Activated naive CD8-positive, alpha-beta T cell treated with anti-CD3 and anti-CD28 coated beads for 36 hours (primary cell): ENCODE measurements at regions not wholly inside any gene's neighbourhood (a gene's known extent, or its start where the extent isn't known, plus 50 kb on each side); places are given as distances from the start of the nearest gene placed in this dataset.
"Not testable (repeated sequence)": the region's sequence is repeated elsewhere in the genome, so short reads cannot be mapped to it uniquely, and the experiment has no call there.

Experiments used
- DNase-seq: peaks from one replicate; pipeline ENCODE4 v3.0.0; 2021
- H3K27ac Mint-ChIP-seq: one replicate; pipeline ENCODE4 v1.8.0; 2022; ENCODE audit warnings: mild to moderate bottlenecking, moderate library complexity, mixed read lengths
- H3K27me3 Mint-ChIP-seq: one replicate; pipeline ENCODE4 v1.8.0; 2022; ENCODE audit warnings: mild to moderate bottlenecking, mixed read lengths
- H3K36me3 Mint-ChIP-seq: one replicate; pipeline ENCODE4 v1.8.0; 2021; ENCODE audit warnings: mild to moderate bottlenecking, mixed read lengths
- H3K4me1 Mint-ChIP-seq: one replicate; pipeline ENCODE4 v1.8.0; 2021; ENCODE audit warnings: mixed read lengths
- H3K4me3 Mint-ChIP-seq: one replicate; pipeline ENCODE4 v1.8.0; 2022; ENCODE audit warnings: mild to moderate bottlenecking, moderate library complexity, mixed read lengths
- H3K9me3 Mint-ChIP-seq: one replicate; pipeline ENCODE4 v1.8.0; 2022; ENCODE audit warnings: mixed read lengths

GRCh38 chr3:163576314-163576713, 1502.0 kb downstream of the SI start:
- H3K27ac Mint-ChIP-seq: no peak overlapping the region
- no peak overlapping the region for H3K4me3 Mint-ChIP-seq
- H3K4me1 Mint-ChIP-seq: no peaks in the 10 kb centered on the region
- H3K27me3 Mint-ChIP-seq: no peaks in the 10 kb centered on the region
- DNase-seq: no peak
- H3K9me3 Mint-ChIP-seq: peaks cover 13% of the 10 kb centered on the region
- no peaks in the 10 kb centered on the region for H3K36me3 Mint-ChIP-seq

GRCh38 chr3:163573324-163573723, 1505.0 kb downstream of the SI start:
- peaks cover 9% of the 10 kb centered on the region for H3K9me3 Mint-ChIP-seq
- H3K27me3 Mint-ChIP-seq: no peaks in the 10 kb centered on the region
- no peaks in the 10 kb centered on the region for H3K36me3 Mint-ChIP-seq
- no peak for DNase-seq
- no peak overlapping the region for H3K4me3 Mint-ChIP-seq
- no peak overlapping the region for H3K27ac Mint-ChIP-seq
- no peaks in the 10 kb centered on the region for H3K4me1 Mint-ChIP-seq

- no peak for DNase-seq
- Mint-ChIP-seq H3K27me3 (no peaks in the 10 kb centered on the region), H3K4me3 (no peak overlapping the region), H3K9me3 (peaks cover 9% of the 10 kb centered on the region), H3K4me1 (no peaks in the 10 kb centered on the region), H3K27ac (no peak overlapping the region), H3K36me3 (no peaks in the 10 kb centered on the region)
These were observed 1505.4 kb downstream of the SI start for GRCh38 chr3:163572856-163573255.

GRCh38 chr3:163563485-163563884, 1514.8 kb downstream of the SI start:
- Mint-ChIP-seq H3K4me3 (no peak overlapping the region), H3K27ac (no peak overlapping the region), H3K9me3 (peaks cover 2% of the 10 kb centered on the region), H3K4me1 (no peaks in the 10 kb centered on the region), H3K36me3 (no peaks in the 10 kb centered on the region), H3K27me3 (no peaks in the 10 kb centered on the region)
- no peak for DNase-seq

GRCh38 chr3:163562625-163563024, 1515.7 kb downstream of the SI start:
- Mint-ChIP-seq H3K4me1 (no peaks in the 10 kb centered on the region), H3K36me3 (no peaks in the 10 kb centered on the region), H3K4me3 (no peak overlapping the region), H3K9me3 (peaks cover 2% of the 10 kb centered on the region), H3K27me3 (no peaks in the 10 kb centered on the region), H3K27ac (no peak overlapping the region)
- DNase-seq: no peak

GRCh38 chr3:163561151-163561550, 1517.1 kb downstream of the SI start:
- Mint-ChIP-seq H3K9me3 (peaks cover 2% of the 10 kb centered on the region), H3K4me1 (no peaks in the 10 kb centered on the region)

GRCh38 chr3:163560459-163560858, 1517.8 kb downstream of the SI start:
- no peak overlapping the region for H3K4me3 Mint-ChIP-seq
- H3K9me3 Mint-ChIP-seq: peaks cover 2% of the 10 kb centered on the region
- H3K27me3 Mint-ChIP-seq: no peaks in the 10 kb centered on the region
- H3K27ac Mint-ChIP-seq: no peak overlapping the region
- no peaks in the 10 kb centered on the region for H3K36me3 Mint-ChIP-seq
- DNase-seq: no peak
- H3K4me1 Mint-ChIP-seq: no peaks in the 10 kb centered on the region

More at GRCh38 chr3:163561151-163561550, 1517.1 kb downstream of the SI start:
- Mint-ChIP-seq H3K27ac (no peak overlapping the region), H3K36me3 (no peaks in the 10 kb centered on the region), H3K4me3 (no peak overlapping the region), H3K27me3 (no peaks in the 10 kb centered on the region)
- no peak for DNase-seq

GRCh38 chr3:163556813-163557523, 1521.3 kb downstream of the SI start:
- no peaks in the 10 kb centered on the region for H3K27me3 Mint-ChIP-seq
- H3K27ac Mint-ChIP-seq: no peak overlapping the region
- H3K4me1 Mint-ChIP-seq: no peaks in the 10 kb centered on the region
- H3K4me3 Mint-ChIP-seq: no peak overlapping the region
- no peaks in the 10 kb centered on the region for H3K36me3 Mint-ChIP-seq
- DNase-seq: no peak
- no peaks in the 10 kb centered on the region for H3K9me3 Mint-ChIP-seq

- H3K27me3 Mint-ChIP-seq: no peaks in the 10 kb centered on the region
- H3K4me1 Mint-ChIP-seq: no peaks in the 10 kb centered on the region
- no peak overlapping the region for H3K4me3 Mint-ChIP-seq
- DNase-seq: no peak
- H3K36me3 Mint-ChIP-seq: no peaks in the 10 kb centered on the region
- no peaks in the 10 kb centered on the region for H3K9me3 Mint-ChIP-seq
- no peak overlapping the region for H3K27ac Mint-ChIP-seq
These were observed 1522.4 kb downstream of the SI start for GRCh38 chr3:163555918-163556317.

- no peak for DNase-seq
- H3K4me3 Mint-ChIP-seq: no peak overlapping the region
- H3K27me3 Mint-ChIP-seq: no peaks in the 10 kb centered on the region
- peaks cover 1% of the 10 kb centered on the region for H3K9me3 Mint-ChIP-seq
- H3K36me3 Mint-ChIP-seq: no peaks in the 10 kb centered on the region
- no peak overlapping the region for H3K27ac Mint-ChIP-seq
- no peaks in the 10 kb centered on the region for H3K4me1 Mint-ChIP-seq
These were observed 1525.7 kb downstream of the SI start for GRCh38 chr3:163552659-163552966.

GRCh38 chr3:163551915-163552658, 1526.2 kb downstream of the SI start:
- not testable (repeated sequence) for H3K27me3 Mint-ChIP-seq, H3K4me1 Mint-ChIP-seq, H3K36me3 Mint-ChIP-seq, H3K27ac Mint-ChIP-seq, H3K9me3 Mint-ChIP-seq, H3K4me3 Mint-ChIP-seq, DNase-seq

GRCh38 chr3:163548015-163548414, 1530.3 kb downstream of the SI start:
- Mint-ChIP-seq H3K4me3 (no peak overlapping the region), H3K36me3 (no peaks in the 10 kb centered on the region), H3K4me1 (no peaks in the 10 kb centered on the region), H3K27me3 (no peaks in the 10 kb centered on the region), H3K27ac (no peak overlapping the region), H3K9me3 (peaks cover 1% of the 10 kb centered on the region)
- DNase-seq: no peak

- peaks cover 1% of the 10 kb centered on the region for H3K9me3 Mint-ChIP-seq
- H3K27ac Mint-ChIP-seq: no peak overlapping the region
- no peaks in the 10 kb centered on the region for H3K36me3 Mint-ChIP-seq
- H3K4me3 Mint-ChIP-seq: no peak overlapping the region
- H3K27me3 Mint-ChIP-seq: no peaks in the 10 kb centered on the region
- H3K4me1 Mint-ChIP-seq: no peaks in the 10 kb centered on the region
- DNase-seq: no peak
These were observed 1531.1 kb downstream of the SI start for GRCh38 chr3:163547014-163547685.

- H3K36me3 Mint-ChIP-seq: no peaks in the 10 kb centered on the region
- DNase-seq: no peak
- H3K4me1 Mint-ChIP-seq: no peaks in the 10 kb centered on the region
- H3K27ac Mint-ChIP-seq: no peak overlapping the region
- H3K4me3 Mint-ChIP-seq: no peak overlapping the region
- no peaks in the 10 kb centered on the region for H3K27me3 Mint-ChIP-seq
- H3K9me3 Mint-ChIP-seq: no peaks in the 10 kb centered on the region
These were observed 1534.6 kb downstream of the SI start for GRCh38 chr3:163543662-163544061.

- Mint-ChIP-seq H3K27me3 (no peaks in the 10 kb centered on the region), H3K4me1 (no peaks in the 10 kb centered on the region), H3K9me3 (no peaks in the 10 kb centered on the region), H3K4me3 (no peak overlapping the region), H3K27ac (no peak overlapping the region), H3K36me3 (no peaks in the 10 kb centered on the region)
- no peak for DNase-seq
These were observed 1536.7 kb downstream of the SI start for GRCh38 chr3:163541629-163542028.

- no peaks in the 10 kb centered on the region for H3K4me1 Mint-ChIP-seq
- DNase-seq: no peak
- H3K27ac Mint-ChIP-seq: no peak overlapping the region
- no peaks in the 10 kb centered on the region for H3K27me3 Mint-ChIP-seq
- H3K36me3 Mint-ChIP-seq: no peaks in the 10 kb centered on the region
- H3K4me3 Mint-ChIP-seq: no peak overlapping the region
- H3K9me3 Mint-ChIP-seq: no peaks in the 10 kb centered on the region
These were observed 1539.9 kb downstream of the SI start for GRCh38 chr3:163538387-163538786.
